Endothelial cell of umbilical vein (primary cell): ENCODE measurements at regions not wholly inside any gene's neighbourhood (a gene's known extent, or its start where the extent isn't known, plus 50 kb on each side); places are given as distances from the start of the nearest gene placed in this dataset.

Source experiments
- BruUV-seq: library from RNA; stranded (reverse); fragments of 400-500 nt; replicated peaks from 2 replicates; lab custom pipeline; 2021; lab: Mats Ljungman, UMichigan
- CTCF ChIA-PET: fragments of 300-600, 350-600 bp; sonication (Branson Sonifier 250); formaldehyde crosslinking; loops from one replicate; lab custom pipeline; 2021; ENCODE audit warnings: antibody characterized with exemption, inconsistent platforms; lab: Charles Lee
- POLR2A ChIA-PET: fragments of 300-600, 350-600 bp; sonication (Branson Sonifier 250); formaldehyde crosslinking; loops from one replicate; lab custom pipeline; 2021; ENCODE audit warnings: antibody characterized with exemption, inconsistent platforms; lab: Charles Lee
- DNase-seq: peaks from one replicate; pipeline ENCODE4 v3.0.0-alpha.2; 2011; ENCODE audit warnings: low read depth, low spot score
- FAIRE-seq: peaks from 2 replicates; lab custom pipeline; 2011; peaks lifted over from hg19 to GRCh38; lab: Jason Lieb, UNC
- H2AFZ ChIP-seq: 2 replicates; pipeline ENCODE4 v1.6.0; 2012; ENCODE audit warnings: low read depth, low read length, control low read depth, inconsistent platforms
- H3K27ac ChIP-seq: 2 replicates; pipeline ENCODE4 v1.5.1; 2011; ENCODE audit warnings: low read depth, mild to moderate bottlenecking, control low read depth, low read length, moderate library complexity; ENCODE audit not compliant: insufficient read depth
- H3K27me3 ChIP-seq, 2 experiments: 2 replicates each; pipeline versions ENCODE4 v1.6.0 to v1.6.1; 2011; ENCODE audit warnings: low read length in 2 of 2, mixed read lengths in 1 of 2; ENCODE audit not compliant: control insufficient read depth in 2 of 2, insufficient read depth in 2 of 2
- H3K36me3 ChIP-seq, 2 experiments: 2 replicates in 1 of 2; 3 replicates in 1 of 2; pipeline ENCODE4 v1.5.1; 2011; ENCODE audit warnings: low read length in 2 of 2, mild to moderate bottlenecking in 1 of 2, moderate library complexity in 1 of 2; ENCODE audit not compliant: control insufficient read depth in 2 of 2, insufficient read depth in 2 of 2; ENCODE audit errors: extremely low read depth in 1 of 2
- H3K4me1 ChIP-seq: 3 replicates; pipeline ENCODE4 v1.5.1; 2011; ENCODE audit warnings: mild to moderate bottlenecking, low read length; ENCODE audit not compliant: control insufficient read depth, insufficient read depth; ENCODE audit errors: extremely low read depth
- H3K4me2 ChIP-seq: 2 replicates; pipeline ENCODE4 v1.6.1; 2011; ENCODE audit warnings: low read length, control low read depth, mixed read lengths; ENCODE audit not compliant: insufficient read depth
- H3K4me3 ChIP-seq, 3 experiments: fragments of 200-600 bp in 1 of 3; sonication (generic), shearing (Covaris generic) in 1 of 3; replicated peaks in 1 of 3; 2 replicates each; pipeline ENCODE4 v1.5.1; 2011 to 2016; ENCODE audit warnings: control low read depth in 3 of 3, low read length in 3 of 3, mild to moderate bottlenecking in 2 of 3, inconsistent platforms in 1 of 3, low read depth in 1 of 3, moderate library complexity in 1 of 3; ENCODE audit not compliant: insufficient read depth in 1 of 3
- H3K79me2 ChIP-seq: 2 replicates; pipeline ENCODE4 v1.6.0; 2012; ENCODE audit warnings: low read length, inconsistent platforms; ENCODE audit not compliant: control insufficient read depth, insufficient read depth
- H3K9ac ChIP-seq: replicated peaks from 2 replicates; pipeline ENCODE3; 2011; ENCODE audit warnings: low read length, control low read depth; ENCODE audit not compliant: insufficient read depth; ENCODE audit errors: extremely low read depth
- H3K9me1 ChIP-seq: replicated peaks from 3 replicates; pipeline ENCODE4 v1.6.0; 2011; ENCODE audit warnings: mild to moderate bottlenecking, low read length; ENCODE audit not compliant: control insufficient read depth, insufficient read depth; ENCODE audit errors: extremely low read depth
- H3K9me3 ChIP-seq: replicated peaks from 2 replicates; pipeline ENCODE4 v1.5.1; 2012; ENCODE audit warnings: low read length, inconsistent platforms; ENCODE audit not compliant: control insufficient read depth, insufficient read depth
- H4K20me1 ChIP-seq: replicated peaks from 2 replicates; pipeline ENCODE3; 2011; ENCODE audit warnings: mild to moderate bottlenecking, low read length; ENCODE audit not compliant: control insufficient read depth, insufficient read depth; ENCODE audit errors: extremely low read depth
- CTCF ChIP-seq, 2 donors: IDR thresholded peaks; 1 replicate in 1 of 2; 2 replicates in 1 of 2; pipeline ENCODE4 v1.5.1; 2011; ENCODE audit warnings: low read length in 2 of 2, mild to moderate bottlenecking in 2 of 2, moderate library complexity in 2 of 2, control low read depth in 1 of 2, inconsistent platforms in 1 of 2, low read depth in 1 of 2; ENCODE audit not compliant: insufficient read depth in 1 of 2; ENCODE audit errors: extremely low read depth in 1 of 2
- EZH2 ChIP-seq: IDR thresholded peaks from 2 replicates; pipeline ENCODE4 v1.6.1; 2012; ENCODE audit warnings: borderline replicate concordance, low read depth, mild to moderate bottlenecking, moderate library complexity, low read length, inconsistent platforms; ENCODE audit not compliant: severe bottlenecking
- FOS ChIP-seq: IDR thresholded peaks from 2 replicates; pipeline ENCODE4 v1.6.1; 2011; ENCODE audit warnings: mild to moderate bottlenecking, low read length, moderate library complexity, borderline replicate concordance; ENCODE audit not compliant: insufficient read depth
- GATA2 ChIP-seq: IDR thresholded peaks from 2 replicates; pipeline ENCODE4 v1.7.0; 2011; ENCODE audit warnings: low read depth, mild to moderate bottlenecking, moderate library complexity, mixed read lengths, low read length; ENCODE audit not compliant: insufficient read length, insufficient read depth
- JUN ChIP-seq: IDR thresholded peaks from 2 replicates; pipeline ENCODE4 v1.6.1; 2011; ENCODE audit warnings: borderline replicate concordance, low read depth; ENCODE audit not compliant: insufficient read length, insufficient read depth
- MAX ChIP-seq: IDR thresholded peaks from 2 replicates; pipeline ENCODE4 v1.6.1; 2011; ENCODE audit not compliant: insufficient read depth, insufficient read length
- MYC ChIP-seq: IDR thresholded peaks from one replicate; pipeline ENCODE4 v1.6.1; 2011; ENCODE audit warnings: mild to moderate bottlenecking, low read depth, low read length
- POLR2A ChIP-seq: IDR thresholded peaks from 2 replicates; pipeline ENCODE4 v1.6.1; 2012; ENCODE audit warnings: low read depth, mild to moderate bottlenecking, control low read depth, low read length
- POLR2AphosphoS5 ChIP-seq: IDR thresholded peaks from 2 replicates; pipeline ENCODE4 v1.6.1; 2012; ENCODE audit warnings: low read depth, mild to moderate bottlenecking, control low read depth, low read length, moderate library complexity; ENCODE audit not compliant: insufficient read depth
- dilution Hi-C: fragments of 300-500 bp; cut with MboI; formaldehyde crosslinking; loops from one replicate; pipeline ENCODE4 v1.15.0; 2019; ENCODE audit warnings: low sequenced_read_pairs; ENCODE audit not compliant: extremely low pct_ligation_motif_present
- intact Hi-C: fragments of 100-400 bp; cut with micrococcal nuclease; formaldehyde crosslinking; loops from one replicate; pipeline ENCODE4 v1.10.0; 2022

GRCh38 chr18:55927831-55928230 is 339.8 kb upstream of the TCF4 start:
- Histone ChIP-seq H3K36me3 (no peaks in the 10 kb centered on the region), H3K4me1 (no peaks in the 10 kb centered on the region), H3K9ac (no peak overlapping the region), H3K27me3 (no peaks in the 10 kb centered on the region), H3K9me3 (no peaks in the 10 kb centered on the region), H3K9me1 (no peaks in the 10 kb centered on the region), H3K4me2 (no peak overlapping the region), H3K4me3 (no peak overlapping the region), H4K20me1 (no peaks in the 10 kb centered on the region), H2AFZ (no peak overlapping the region), H3K27ac (no peak overlapping the region), H3K79me2 (no peaks in the 10 kb centered on the region)
- dilution Hi-C loops = no loop called here
- FAIRE-seq (no peak), DNase-seq (no peak)
- intact Hi-C loops = no loop called here
- TF ChIP-seq EZH2 (no peak), GATA2 (no peak), CTCF (IDR thresholded peaks at IDR 0.05; ENCODE audit: extremely low read depth in 1 of 2, insufficient read depth in 1 of 2, low read depth in 1 of 2, low read length in 2 of 2) (no peak), POLR2AphosphoS5 (no peak), MYC (no peak), JUN (no peak), FOS (no peak), POLR2A (no peak), MAX (no peak)
- ChIA-PET POLR2A (no interaction called here), CTCF (no interaction called here)
- no TSS peak for BruUV-seq
